ENCODE measurements at regions not wholly inside any gene's neighbourhood (a gene's known extent, or its start where the extent isn't known, plus 50 kb on each side); places are given as distances from the start of the nearest gene placed in this dataset.
"Not testable (repeated sequence)": the region's sequence is repeated elsewhere in the genome, so short reads cannot be mapped to it uniquely, and the experiment has no call there.

GRCh38 chr5:100641833-100642232 lies 106.7 kb downstream of the FAM174A start:
- H3K27me3 ChIP-seq (ENCODE audit: insufficient read depth, low read length), result no peaks in the 10 kb centered on the region
- no peaks in the 10 kb centered on the region for H3K36me3 ChIP-seq (ENCODE audit: insufficient read depth, low read length)
- H3K9me3 ChIP-seq (ENCODE audit: low read length), result no peaks in the 10 kb centered on the region
- peaks cover 16% of the 10 kb centered on the region for H3K4me1 ChIP-seq (ENCODE audit: insufficient read depth, low read length)
- H3K4me3 ChIP-seq (ENCODE audit: low read length), result no peak overlapping the region
- H2AFZ ChIP-seq (ENCODE audit: low read depth, low read length), result no peak overlapping the region

- no peak overlapping the region for H2AFZ ChIP-seq (ENCODE audit: low read depth, low read length)
- no peaks in the 10 kb centered on the region for H3K36me3 ChIP-seq (ENCODE audit: insufficient read depth, low read length)
- H3K27me3 ChIP-seq (ENCODE audit: insufficient read depth, low read length), result no peaks in the 10 kb centered on the region
- H3K9me3 ChIP-seq (ENCODE audit: low read length), result no peaks in the 10 kb centered on the region
- H3K4me1 ChIP-seq (ENCODE audit: insufficient read depth, low read length), result peaks cover 14% of the 10 kb centered on the region
- no peak overlapping the region for H3K4me3 ChIP-seq (ENCODE audit: low read length)
These were observed 108.3 kb downstream of the FAM174A start for GRCh38 chr5:100643473-100643872.

- Histone ChIP-seq H3K4me3 (ENCODE audit: low read length) (no peak overlapping the region), H2AFZ (ENCODE audit: low read depth, low read length) (no peak overlapping the region), H3K4me1 (ENCODE audit: insufficient read depth, low read length) (peaks cover 15% of the 10 kb centered on the region), H3K27me3 (ENCODE audit: insufficient read depth, low read length) (no peaks in the 10 kb centered on the region), H3K36me3 (ENCODE audit: insufficient read depth, low read length) (no peaks in the 10 kb centered on the region), H3K9me3 (ENCODE audit: low read length) (no peaks in the 10 kb centered on the region)
These were observed 109.0 kb downstream of the FAM174A start for GRCh38 chr5:100644185-100644584.

- Histone ChIP-seq H3K27me3 (ENCODE audit: insufficient read depth, low read length) (no peaks in the 10 kb centered on the region), H3K4me3 (ENCODE audit: low read length) (no peak overlapping the region), H3K4me1 (ENCODE audit: insufficient read depth, low read length) (peaks cover 20% of the 10 kb centered on the region), H3K9me3 (ENCODE audit: low read length) (no peaks in the 10 kb centered on the region), H2AFZ (ENCODE audit: low read depth, low read length) (no peak overlapping the region), H3K36me3 (ENCODE audit: insufficient read depth, low read length) (no peaks in the 10 kb centered on the region)
These were observed 109.6 kb downstream of the FAM174A start for GRCh38 chr5:100644776-100645175.

GRCh38 chr5:100646011-100646410 lies 110.8 kb downstream of the FAM174A start:
- Histone ChIP-seq H3K9me3 (ENCODE audit: low read length) (no peaks in the 10 kb centered on the region), H2AFZ (ENCODE audit: low read depth, low read length) (no peak overlapping the region), H3K27me3 (ENCODE audit: insufficient read depth, low read length) (no peaks in the 10 kb centered on the region), H3K4me1 (ENCODE audit: insufficient read depth, low read length) (peaks cover 20% of the 10 kb centered on the region), H3K36me3 (ENCODE audit: insufficient read depth, low read length) (no peaks in the 10 kb centered on the region), H3K4me3 (ENCODE audit: low read length) (no peak overlapping the region)

GRCh38 chr5:100646691-100647090 lies 111.5 kb downstream of the FAM174A start:
- no peaks in the 10 kb centered on the region for H3K9me3 ChIP-seq (ENCODE audit: low read length)
- no peak overlapping the region for H3K4me3 ChIP-seq (ENCODE audit: low read length)
- H3K27me3 ChIP-seq (ENCODE audit: insufficient read depth, low read length), result no peaks in the 10 kb centered on the region
- no peak overlapping the region for H2AFZ ChIP-seq (ENCODE audit: low read depth, low read length)
- peaks cover 20% of the 10 kb centered on the region for H3K4me1 ChIP-seq (ENCODE audit: insufficient read depth, low read length)
- no peaks in the 10 kb centered on the region for H3K36me3 ChIP-seq (ENCODE audit: insufficient read depth, low read length)

- H2AFZ ChIP-seq (ENCODE audit: low read depth, low read length), result no peak overlapping the region
- H3K4me1 ChIP-seq (ENCODE audit: insufficient read depth, low read length), result peaks cover 20% of the 10 kb centered on the region
- no peaks in the 10 kb centered on the region for H3K36me3 ChIP-seq (ENCODE audit: insufficient read depth, low read length)
- no peaks in the 10 kb centered on the region for H3K27me3 ChIP-seq (ENCODE audit: insufficient read depth, low read length)
- no peak overlapping the region for H3K4me3 ChIP-seq (ENCODE audit: low read length)
- no peaks in the 10 kb centered on the region for H3K9me3 ChIP-seq (ENCODE audit: low read length)
These were observed 112.5 kb downstream of the FAM174A start for GRCh38 chr5:100647461-100648230.

- no peak overlapping the region for H3K4me3 ChIP-seq (ENCODE audit: low read length)
- H3K4me1 ChIP-seq (ENCODE audit: insufficient read depth, low read length), result no peaks in the 10 kb centered on the region
- H3K27me3 ChIP-seq (ENCODE audit: insufficient read depth, low read length), result no peaks in the 10 kb centered on the region
- H3K9me3 ChIP-seq (ENCODE audit: low read length), result no peaks in the 10 kb centered on the region
- no peak overlapping the region for H2AFZ ChIP-seq (ENCODE audit: low read depth, low read length)
- no peaks in the 10 kb centered on the region for H3K36me3 ChIP-seq (ENCODE audit: insufficient read depth, low read length)
These were observed 119.7 kb downstream of the FAM174A start for GRCh38 chr5:100654895-100655294.

GRCh38 chr5:100656771-100657170 lies 121.6 kb downstream of the FAM174A start:
- not testable (repeated sequence) for H3K36me3 ChIP-seq (ENCODE audit: insufficient read depth, low read length); H3K4me1 ChIP-seq (ENCODE audit: insufficient read depth, low read length); H3K27me3 ChIP-seq (ENCODE audit: insufficient read depth, low read length); H2AFZ ChIP-seq (ENCODE audit: low read depth, low read length); H3K4me3 ChIP-seq (ENCODE audit: low read length); H3K9me3 ChIP-seq (ENCODE audit: low read length)

- Histone ChIP-seq H3K36me3 (ENCODE audit: insufficient read depth, low read length) (no peaks in the 10 kb centered on the region), H3K27me3 (ENCODE audit: insufficient read depth, low read length) (no peaks in the 10 kb centered on the region)
These were observed 124.1 kb downstream of the FAM174A start for GRCh38 chr5:100659080-100659795.

GRCh38 chr5:100664140-100664539 lies 129.0 kb downstream of the FAM174A start:
- H3K4me1 ChIP-seq (ENCODE audit: insufficient read depth, low read length), result no peaks in the 10 kb centered on the region
- no peaks in the 10 kb centered on the region for H3K9me3 ChIP-seq (ENCODE audit: low read length)
- no peaks in the 10 kb centered on the region for H3K27me3 ChIP-seq (ENCODE audit: insufficient read depth, low read length)
- no peak overlapping the region for H3K4me3 ChIP-seq (ENCODE audit: low read length)
- no peak overlapping the region for H2AFZ ChIP-seq (ENCODE audit: low read depth, low read length)
- H3K36me3 ChIP-seq (ENCODE audit: insufficient read depth, low read length), result no peaks in the 10 kb centered on the region

More at GRCh38 chr5:100659080-100659795, 124.1 kb downstream of the FAM174A start:
- Histone ChIP-seq H3K4me3 (ENCODE audit: low read length) (no peak overlapping the region), H2AFZ (ENCODE audit: low read depth, low read length) (no peak overlapping the region), H3K4me1 (ENCODE audit: insufficient read depth, low read length) (no peaks in the 10 kb centered on the region), H3K9me3 (ENCODE audit: low read length) (no peaks in the 10 kb centered on the region)

- H3K9me3 ChIP-seq (ENCODE audit: low read length), result no peaks in the 10 kb centered on the region
- H3K27me3 ChIP-seq (ENCODE audit: insufficient read depth, low read length), result no peaks in the 10 kb centered on the region
- H3K36me3 ChIP-seq (ENCODE audit: insufficient read depth, low read length), result no peaks in the 10 kb centered on the region
- H3K4me1 ChIP-seq (ENCODE audit: insufficient read depth, low read length), result no peaks in the 10 kb centered on the region
- H3K4me3 ChIP-seq (ENCODE audit: low read length), result no peak overlapping the region
- no peak overlapping the region for H2AFZ ChIP-seq (ENCODE audit: low read depth, low read length)
These were observed 132.0 kb downstream of the FAM174A start for GRCh38 chr5:100667161-100667630.

GRCh38 chr5:100668511-100668910 lies 133.3 kb downstream of the FAM174A start:
- H3K4me3 ChIP-seq (ENCODE audit: low read length), result no peak overlapping the region
- no peaks in the 10 kb centered on the region for H3K4me1 ChIP-seq (ENCODE audit: insufficient read depth, low read length)
- H3K9me3 ChIP-seq (ENCODE audit: low read length), result peaks cover 2% of the 10 kb centered on the region
- no peaks in the 10 kb centered on the region for H3K27me3 ChIP-seq (ENCODE audit: insufficient read depth, low read length)
- H2AFZ ChIP-seq (ENCODE audit: low read depth, low read length), result no peak overlapping the region
- H3K36me3 ChIP-seq (ENCODE audit: insufficient read depth, low read length), result no peaks in the 10 kb centered on the region
